ENCODE measurements at regions not wholly inside any gene's neighbourhood (a gene's known extent, or its start where the extent isn't known, plus 50 kb on each side); places are given as distances from the start of the nearest gene placed in this dataset.
"Not testable (repeated sequence)": the region's sequence is repeated elsewhere in the genome, so short reads cannot be mapped to it uniquely, and the experiment has no call there.

DNA sequence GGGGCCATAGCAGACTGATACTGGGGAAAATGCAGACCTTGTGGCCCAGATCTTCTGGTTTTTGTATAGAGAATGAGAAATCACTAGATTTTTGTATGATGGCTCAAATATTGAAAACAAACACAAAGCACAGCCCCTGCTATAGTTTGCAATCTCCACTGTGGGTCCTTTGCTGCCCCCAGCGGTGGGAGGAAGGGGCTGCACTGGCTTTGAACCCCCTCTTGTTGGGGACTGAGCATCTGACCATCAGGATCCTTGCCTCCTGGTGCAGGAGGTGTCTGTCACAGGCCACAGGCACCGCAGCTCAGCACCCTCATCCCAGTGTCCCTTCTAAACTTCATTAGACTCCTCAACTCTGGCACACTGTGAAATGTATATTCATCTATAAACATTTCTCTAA, 252.3 kb downstream of the BCL2L11 start:
- DNase-seq = not testable (repeated sequence)

GRCh38 chr2:111373989-111374388, 253.3 kb downstream of the BCL2L11 start:
- DNase-seq = not testable (repeated sequence)

DNA sequence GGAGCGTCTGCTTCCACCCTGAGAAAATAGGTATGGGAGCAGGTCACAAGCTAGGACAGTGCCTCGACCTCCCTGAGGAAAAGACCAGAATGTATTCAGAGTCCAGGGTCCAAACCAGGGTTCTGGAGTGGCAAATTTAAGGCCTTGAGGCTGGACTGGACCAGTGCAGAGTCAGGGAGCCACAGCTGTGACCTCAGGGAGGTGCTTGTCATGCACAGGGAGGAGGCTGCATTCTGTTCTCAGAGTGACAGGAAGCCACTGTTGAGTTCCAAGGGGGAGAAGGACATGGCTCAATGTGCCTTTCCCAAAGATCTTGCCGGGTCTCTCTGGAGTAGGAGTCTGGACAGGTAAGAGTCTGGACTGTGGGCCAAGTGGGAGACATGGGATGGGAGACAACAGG, 254.0 kb downstream of the BCL2L11 start:
- DNase-seq = not testable (repeated sequence)

GRCh38 chr2:111375320-111375883, 254.7 kb downstream of the BCL2L11 start:
- DNase-seq = not testable (repeated sequence)

DNA sequence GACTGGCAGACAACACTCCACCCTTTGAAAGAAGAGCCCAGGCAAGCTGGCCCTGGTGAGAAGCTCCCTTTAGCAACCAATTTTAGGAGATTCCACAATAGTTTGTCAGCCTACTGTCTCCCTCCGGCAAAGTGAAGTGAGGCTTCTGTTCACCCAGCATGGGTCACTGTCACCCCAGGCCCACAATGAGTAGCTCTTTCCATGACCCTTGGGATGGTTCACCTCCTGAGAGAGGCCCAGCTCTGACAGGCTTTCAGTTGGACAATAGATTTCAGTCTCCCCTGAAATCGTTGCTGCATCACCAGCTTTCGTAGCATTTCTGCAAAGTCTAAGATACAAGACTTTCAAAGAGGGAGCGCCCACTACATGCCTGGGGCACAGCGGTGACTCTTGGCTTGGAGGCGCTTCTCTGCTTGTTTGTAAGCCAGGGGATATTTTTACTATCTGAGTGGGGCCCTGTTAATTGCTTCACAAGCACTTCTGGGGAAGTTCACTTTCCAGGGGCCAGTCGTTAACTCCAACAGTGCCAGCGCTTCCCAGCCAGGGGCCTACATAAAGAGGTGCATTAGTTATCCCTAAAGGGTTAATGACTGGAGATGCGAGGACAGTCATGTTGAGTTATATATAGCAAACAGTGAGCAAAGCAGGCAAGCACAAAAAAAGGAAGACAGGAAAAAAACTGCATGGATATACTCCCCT, 255.7 kb downstream of the BCL2L11 start:
- not testable (repeated sequence) for DNase-seq

- not testable (repeated sequence) for DNase-seq
Observed at GRCh38 chr2:111376971-111377352, 256.2 kb downstream of the BCL2L11 start.

GRCh38 chr2:111377386-111377959, 256.8 kb downstream of the BCL2L11 start:
- not testable (repeated sequence) for DNase-seq

- not testable (repeated sequence) for DNase-seq
Observed at GRCh38 chr2:111378348-111378747, 257.6 kb downstream of the BCL2L11 start.

DNA sequence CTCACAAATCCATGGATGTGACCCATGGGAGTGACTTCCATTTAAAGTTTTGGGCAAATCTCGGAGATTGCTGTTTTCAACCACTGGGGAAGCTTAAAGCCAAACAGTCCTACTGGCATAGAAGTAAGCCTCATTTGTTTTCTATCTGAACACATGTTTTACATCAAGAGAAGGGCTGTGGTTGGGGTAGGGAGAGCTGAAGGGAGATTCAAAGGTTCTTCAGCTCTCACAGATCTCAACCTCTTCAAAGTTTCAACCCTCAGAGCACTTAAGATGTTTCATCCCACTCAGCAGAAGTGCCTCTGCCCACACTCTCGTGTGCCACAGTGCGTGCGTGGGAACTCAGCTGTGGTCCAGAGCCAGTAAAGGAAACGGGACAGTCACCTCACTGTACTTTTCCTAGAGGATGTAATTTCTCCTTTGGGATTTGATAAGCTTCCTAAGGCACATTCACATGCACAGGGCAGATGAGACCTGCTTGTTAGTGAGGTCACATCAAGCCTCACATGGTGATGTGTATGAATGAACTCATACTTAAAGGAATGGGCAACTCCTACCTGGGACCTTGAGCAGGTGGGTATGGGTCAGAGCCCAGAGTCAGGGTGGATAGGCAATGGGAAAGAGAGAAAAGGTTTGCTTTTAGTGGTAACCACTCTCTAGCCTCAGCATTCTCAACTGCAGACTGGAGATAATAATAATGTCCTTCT, 260.2 kb downstream of the BCL2L11 start:
- DNase-seq = not testable (repeated sequence)

DNA sequence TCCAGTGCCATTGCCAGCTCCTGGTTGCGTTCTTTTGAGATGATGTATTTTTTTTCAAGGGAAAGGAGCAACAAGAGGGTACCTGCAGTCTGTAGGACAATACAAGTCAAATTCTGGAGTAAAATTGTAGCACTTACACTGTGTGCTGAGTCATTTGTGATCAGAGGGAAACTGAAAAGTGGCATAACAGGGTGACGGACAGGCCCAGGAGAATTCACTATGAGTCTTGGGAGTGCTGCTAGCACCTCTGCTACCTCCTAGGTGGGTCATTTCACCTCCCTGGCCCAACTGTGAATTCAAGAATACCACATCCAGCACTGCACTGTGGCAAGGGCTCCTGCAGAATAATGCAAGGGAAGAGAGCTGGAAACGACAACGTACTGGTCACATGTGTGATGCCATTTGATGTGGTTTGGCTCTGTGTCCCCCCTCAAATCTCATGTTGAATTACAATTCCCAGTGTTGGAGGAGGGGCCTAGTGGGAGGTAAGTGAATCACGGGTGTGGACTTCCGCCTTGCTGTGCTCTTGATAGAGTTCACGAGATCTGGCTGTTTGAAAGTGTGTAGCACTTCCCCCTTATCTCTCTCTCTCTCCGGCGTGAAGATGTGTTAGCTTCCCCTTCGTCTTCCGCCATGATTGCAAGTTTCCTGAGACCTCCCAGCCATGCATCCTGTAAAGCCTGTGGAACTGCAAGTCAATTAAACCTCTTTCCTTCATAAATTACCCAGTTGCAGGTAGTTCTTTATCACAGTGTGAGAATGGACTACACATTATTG, 261.0 kb downstream of the BCL2L11 start:
- DNase-seq = not testable (repeated sequence)

DNA sequence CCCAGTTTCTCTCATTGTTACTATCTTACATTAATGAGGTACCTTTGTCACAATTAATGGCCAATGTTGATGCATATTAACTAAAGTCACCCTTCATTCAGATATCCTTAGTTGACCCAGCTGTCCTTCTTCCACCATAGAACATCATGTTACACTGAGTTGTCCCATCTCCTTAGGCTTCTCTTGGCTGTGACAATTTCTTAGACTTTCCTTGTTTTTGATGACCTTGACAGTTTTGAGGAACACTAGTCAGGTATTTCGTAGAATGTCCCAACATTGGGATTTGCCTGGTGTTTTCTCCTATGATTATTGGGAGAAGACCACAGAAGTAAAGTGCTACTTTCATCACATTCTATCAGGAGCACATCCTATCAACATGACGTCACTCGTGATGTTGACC, 261.8 kb downstream of the BCL2L11 start:
- not testable (repeated sequence) for DNase-seq

DNA sequence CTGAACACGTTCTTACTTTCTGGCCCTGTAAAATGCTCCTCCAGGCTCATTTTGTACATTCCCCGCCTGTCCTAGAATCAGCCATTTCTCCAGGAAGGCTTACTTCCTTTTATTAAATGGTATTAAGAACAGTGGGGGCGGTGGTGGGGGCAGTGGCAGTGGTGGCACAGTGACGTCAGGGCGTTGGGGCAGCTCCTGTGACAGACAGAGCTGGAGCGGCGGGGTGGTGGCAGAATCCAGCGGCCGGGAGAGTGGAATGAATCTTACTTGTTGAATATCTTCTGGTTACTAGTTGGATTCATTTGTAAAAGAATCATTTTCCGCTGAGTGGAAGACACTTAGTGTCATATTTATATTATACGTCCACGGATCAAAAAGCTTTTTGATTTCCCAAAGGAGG, 262.6 kb downstream of the BCL2L11 start:
- not testable (repeated sequence) for DNase-seq

DNA sequence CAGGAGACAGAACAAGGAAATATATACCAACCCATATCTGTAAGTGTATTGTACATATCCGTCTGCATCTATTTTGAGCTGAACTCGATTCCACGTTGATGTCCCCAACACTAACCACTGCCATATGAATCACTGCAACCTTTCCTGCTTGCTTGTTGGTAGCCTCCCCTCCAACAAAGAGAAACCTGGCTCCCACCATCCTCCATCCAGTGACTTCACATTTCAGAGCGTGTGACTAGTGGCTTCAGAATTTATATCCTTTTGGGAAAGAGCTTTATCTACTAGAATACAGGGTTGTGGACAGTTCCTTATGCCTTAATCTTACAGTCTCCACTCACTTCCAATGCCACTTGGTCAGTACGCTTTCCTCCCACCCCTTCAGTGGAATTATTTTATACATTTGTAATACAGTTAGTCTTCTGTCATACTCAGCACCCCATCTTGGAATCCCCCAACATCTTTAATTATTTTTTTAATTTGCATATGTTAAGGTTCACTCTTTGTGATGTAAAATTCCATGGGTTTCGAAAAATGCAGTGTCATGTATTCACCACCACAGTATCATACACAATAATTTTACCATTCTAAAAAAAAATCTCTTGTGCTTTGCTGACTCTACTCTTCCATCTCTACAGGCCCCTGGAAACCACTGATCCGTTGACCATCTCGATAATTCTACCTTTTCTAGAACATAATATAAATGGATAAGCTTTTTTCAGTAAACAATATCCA, 264.7 kb downstream of the BCL2L11 start:
- peak; percentile 60 for DNase-seq

DNA sequence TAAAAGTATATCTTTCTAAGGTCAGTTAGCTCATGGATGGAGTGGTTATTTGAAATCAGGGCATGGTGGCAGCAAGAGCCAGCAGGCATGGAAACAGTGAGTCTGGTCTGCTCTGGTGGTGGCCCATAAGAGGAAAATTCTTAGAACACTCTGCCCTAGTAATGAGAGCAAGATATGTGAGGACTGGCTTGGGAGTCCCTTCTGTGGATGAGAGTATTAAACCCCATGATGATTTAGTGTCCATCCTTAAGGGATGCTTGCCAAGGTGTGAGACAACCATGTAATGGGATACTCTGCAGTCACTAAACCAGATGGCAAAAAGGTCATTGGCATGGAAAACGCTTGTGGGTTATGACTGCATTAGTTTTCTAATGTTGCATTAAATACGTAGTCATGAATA, 269.9 kb downstream of the BCL2L11 start:
- not testable (repeated sequence) for DNase-seq

GRCh38 chr2:111395350-111396128, 274.8 kb downstream of the BCL2L11 start:
- DNase-seq = peak; percentile 71

DNA sequence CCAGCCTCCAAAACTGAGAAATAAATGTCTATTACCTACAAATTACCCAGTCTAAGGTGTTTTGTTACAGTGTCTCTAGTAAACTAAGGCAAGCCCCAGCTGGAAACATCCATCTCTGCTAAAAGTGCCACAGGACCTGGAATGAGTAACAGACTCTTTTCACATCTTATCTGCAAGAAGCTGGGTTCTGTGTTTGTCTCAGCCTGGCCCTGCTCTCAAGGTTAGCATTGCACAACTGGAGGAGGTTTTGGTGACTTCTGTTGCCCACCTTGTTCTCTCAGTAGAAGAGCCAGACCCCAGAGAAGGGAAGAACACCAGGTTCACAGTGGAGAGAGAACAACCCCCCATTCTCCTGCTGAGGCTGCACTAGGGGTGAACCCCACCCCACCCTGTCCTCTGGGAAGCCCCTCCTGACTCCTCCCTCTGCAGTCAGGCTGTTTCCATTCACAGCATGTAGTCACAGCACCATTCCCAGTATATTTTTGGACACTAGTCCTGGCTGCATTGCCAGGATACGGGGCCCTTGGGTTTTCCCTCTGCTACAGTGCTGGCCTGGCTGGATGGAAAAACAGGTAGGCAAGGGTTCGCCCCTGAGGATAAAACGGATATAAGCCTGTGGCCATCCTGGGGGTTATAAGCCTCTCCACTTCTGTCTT, 280.0 kb downstream of the BCL2L11 start:
- DNase-seq = not testable (repeated sequence)

DNA sequence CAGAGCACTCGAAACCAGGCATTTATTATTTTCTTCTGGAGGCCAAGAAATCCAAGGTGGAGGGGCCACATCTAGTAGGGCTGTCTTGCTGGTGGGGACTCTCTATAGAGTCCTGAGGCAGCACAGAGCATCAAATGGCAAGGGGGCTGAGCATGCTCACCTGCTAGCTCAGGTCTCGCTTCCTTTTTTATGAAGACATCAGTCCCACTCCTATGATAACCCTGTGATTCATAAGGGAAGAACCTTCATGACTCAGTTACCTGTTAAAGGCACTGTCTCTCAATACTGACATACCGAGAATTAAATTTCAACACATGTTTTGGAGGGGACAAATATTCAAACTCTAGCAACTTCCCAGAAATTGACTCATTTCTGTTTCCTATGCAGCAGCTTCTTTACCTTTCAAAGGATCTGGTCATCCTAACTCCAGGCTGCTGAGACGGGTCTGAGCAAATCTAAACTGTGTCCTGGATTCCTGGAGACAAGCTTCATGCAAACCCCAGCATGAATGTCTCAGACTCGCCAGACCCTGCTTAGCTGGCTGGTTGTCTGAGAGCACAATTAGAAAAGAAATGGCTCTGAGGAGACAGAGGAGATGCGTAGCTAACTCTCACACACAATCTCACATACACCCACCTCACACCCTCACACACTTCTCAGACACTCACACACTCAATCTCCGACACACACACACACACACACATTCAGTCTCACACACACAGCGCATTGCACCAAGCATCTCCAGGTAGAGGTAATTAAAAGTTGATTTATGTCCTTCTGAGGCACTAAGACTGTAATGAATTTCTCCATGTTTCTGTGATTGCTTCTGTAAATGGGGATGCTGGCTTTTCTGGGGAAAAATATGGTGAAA, 280.8 kb downstream of the BCL2L11 start:
- not testable (repeated sequence) for DNase-seq

DNA sequence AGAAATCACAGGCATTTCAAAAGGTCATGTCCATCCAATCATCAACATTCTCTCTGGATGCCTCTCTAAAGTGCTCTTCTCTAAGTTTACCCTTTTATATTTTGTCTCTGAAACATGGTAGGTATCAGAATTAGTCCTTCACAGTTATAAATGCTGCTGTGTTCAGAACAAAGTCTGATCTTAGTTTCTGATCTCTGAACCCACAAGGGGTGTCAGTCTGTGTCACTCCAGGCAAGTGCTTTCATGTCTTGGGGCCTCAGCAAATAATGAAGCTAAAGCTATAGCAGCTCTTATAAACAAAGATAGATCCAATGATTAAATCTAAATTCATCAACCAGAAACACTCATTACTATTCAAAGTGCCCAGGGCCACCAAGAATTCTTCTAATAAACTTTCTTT, 281.7 kb downstream of the BCL2L11 start:
- DNase-seq = not testable (repeated sequence)

- not testable (repeated sequence) for DNase-seq
Observed at GRCh38 chr2:111403287-111403686, 282.6 kb downstream of the BCL2L11 start.

DNA sequence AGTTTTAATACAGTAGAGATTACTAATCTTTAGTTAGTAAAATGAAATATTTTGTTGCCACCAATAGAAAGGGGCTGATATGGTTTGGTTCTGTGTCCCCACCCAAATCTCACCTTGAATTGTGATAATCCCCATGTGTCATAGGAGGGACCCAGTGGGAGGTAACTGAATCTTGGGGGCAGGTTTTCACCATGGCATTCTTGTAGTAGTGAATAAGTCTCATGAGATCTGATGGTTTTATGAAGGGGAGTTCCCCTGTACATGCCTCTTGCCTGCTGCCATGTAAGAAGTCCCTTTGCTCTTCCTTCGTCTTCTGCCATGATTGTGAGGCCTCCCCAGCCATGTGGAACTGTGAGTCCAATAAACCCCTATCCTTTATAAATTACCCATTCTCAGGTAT, 285.9 kb downstream of the BCL2L11 start:
- not testable (repeated sequence) for DNase-seq

Data from fibroblast of skin of right biceps (primary cell).